ENCODE measurements at regions not wholly inside any gene's neighbourhood (a gene's known extent, or its start where the extent isn't known, plus 50 kb on each side); places are given as distances from the start of the nearest gene placed in this dataset.

DNA sequence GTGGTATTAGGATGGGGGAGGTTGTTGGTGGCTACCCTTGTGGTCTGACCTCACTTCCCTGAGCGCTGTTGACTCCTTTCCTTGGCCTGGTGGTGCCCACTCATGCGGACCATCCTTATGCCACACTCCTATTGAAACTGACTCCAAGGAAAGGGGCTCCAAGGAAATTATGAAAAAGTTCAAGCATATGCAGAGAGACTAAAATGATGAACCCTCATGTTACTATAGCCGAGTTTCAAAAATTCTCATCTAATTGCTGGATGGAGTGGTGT, 75.0 kb upstream of the CALM2 start:
- Histone ChIP-seq H3K36me3 (ENCODE audit: control insufficient read depth in 2 of 2, insufficient read depth in 2 of 2, low read length in 1 of 2) (no peaks in the 10 kb centered on the region), H3K4me1 (ENCODE audit: control insufficient read depth, insufficient read depth, low read length) (no peaks in the 10 kb centered on the region), H3K9ac (ENCODE audit: control insufficient read depth, insufficient read depth, low read length) (no peak overlapping the region), H3K4me3 (no peak overlapping the region), H3K4me2 (ENCODE audit: control insufficient read depth, insufficient read depth) (no peak overlapping the region), H3K27ac (ENCODE audit: control insufficient read depth, insufficient read depth) (no peak overlapping the region), H3K9me3 (replicated peaks; ENCODE audit: control insufficient read depth, insufficient read depth, low read length) (no peaks in the 10 kb centered on the region), H3K79me2 (ENCODE audit: control insufficient read depth, insufficient read depth, low read length) (no peaks in the 10 kb centered on the region), H4K20me1 (ENCODE audit: control insufficient read depth, insufficient read depth) (no peaks in the 10 kb centered on the region), H2AFZ (ENCODE audit: control insufficient read depth, low read depth, low read length) (no peak overlapping the region), H3K27me3 (replicated peaks in 1 of 2; ENCODE audit: control insufficient read depth in 2 of 2, insufficient read depth in 2 of 2, low read length in 1 of 2) (no peaks in the 10 kb centered on the region; a peak in 1 of 4 replicates)
- DNase-seq (ENCODE audit: low read depth, low spot score) (no peak), ATAC-seq (no peak), FAIRE-seq (no peak)
- RAD21 ChIA-PET (ENCODE audit: unreplicated experiment): no interaction called here
- BruUV-seq (replicated peaks): no TSS peak
- CTCF ChIA-PET: no interaction called here
- POLR2A ChIA-PET: interaction anchor here (0.6 kb wide), 1 partner anchor 77 kb away, joined by 3 read pairs; no protein-coding TSS in a partner anchor
- WGBS (ENCODE audit: insufficient coverage, insufficient replicate concordance, low lambda C conversion rate, missing lambda C conversion rate): 52% methylated on average over 3 of the region's 3 CpGs
- SMC1A ChIA-PET (ENCODE audit: uncharacterized antibody, unreplicated experiment): no interaction called here
- in situ Hi-C loops (cut with MboI) (no loop called here), intact Hi-C loops (cut with micrococcal nuclease; ENCODE audit: unreplicated experiment) (no loop called here)
- TF ChIP-seq KAT2A (conservative IDR thresholded peaks at IDR 0.05; ENCODE audit: control insufficient read depth, low read depth, low read length) (no peak), FOS (IDR thresholded peaks at IDR 0.05; ENCODE audit: borderline replicate concordance, extremely low read depth, insufficient read length) (no peak), MLLT1 (IDR thresholded peaks at IDR 0.05) (no peak), MEF2B (IDR thresholded peaks at IDR 0.05; ENCODE audit: partially characterized antibody, poor library complexity, severe bottlenecking) (no peak), SIN3A (IDR thresholded peaks at IDR 0.05; ENCODE audit: low read depth, low read length) (no peak), MYB (IDR thresholded peaks at IDR 0.05; ENCODE audit: borderline replicate concordance, low read depth, low read length) (no peak), NFYB (IDR thresholded peaks at IDR 0.05; ENCODE audit: insufficient read depth, low read depth, low read length) (no peak), NR2C2 (IDR thresholded peaks at IDR 0.05; ENCODE audit: borderline replicate concordance, control insufficient read depth, insufficient read length, low read depth) (no peak), CBX5 (IDR thresholded peaks at IDR 0.05; ENCODE audit: low read depth) (no peak), TARDBP (IDR thresholded peaks at IDR 0.05; ENCODE audit: borderline replicate concordance) (no peak), ZBTB33 (IDR thresholded peaks at IDR 0.05) (no peak)
- TF ChIP-seq, protein P1, sequence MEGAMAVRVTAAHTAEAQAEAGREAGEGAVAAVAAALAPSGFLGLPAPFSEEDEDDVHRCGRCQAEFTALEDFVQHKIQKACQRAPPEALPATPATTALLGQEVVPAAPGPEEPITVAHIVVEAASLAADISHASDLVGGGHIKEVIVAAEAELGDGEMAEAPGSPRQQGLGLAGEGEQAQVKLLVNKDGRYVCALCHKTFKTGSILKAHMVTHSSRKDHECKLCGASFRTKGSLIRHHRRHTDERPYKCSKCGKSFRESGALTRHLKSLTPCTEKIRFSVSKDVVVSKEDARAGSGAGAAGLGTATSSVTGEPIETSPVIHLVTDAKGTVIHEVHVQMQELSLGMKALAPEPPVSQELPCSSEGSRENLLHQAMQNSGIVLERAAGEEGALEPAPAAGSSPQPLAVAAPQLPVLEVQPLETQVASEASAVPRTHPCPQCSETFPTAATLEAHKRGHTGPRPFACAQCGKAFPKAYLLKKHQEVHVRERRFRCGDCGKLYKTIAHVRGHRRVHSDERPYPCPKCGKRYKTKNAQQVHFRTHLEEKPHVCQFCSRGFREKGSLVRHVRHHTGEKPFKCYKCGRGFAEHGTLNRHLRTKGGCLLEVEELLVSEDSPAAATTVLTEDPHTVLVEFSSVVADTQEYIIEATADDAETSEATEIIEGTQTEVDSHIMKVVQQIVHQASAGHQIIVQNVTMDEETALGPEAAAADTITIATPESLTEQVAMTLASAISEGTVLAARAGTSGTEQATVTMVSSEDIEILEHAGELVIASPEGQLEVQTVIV (IDR thresholded peaks at IDR 0.05; ENCODE audit: borderline replicate concordance, partially characterized antibody): no peak

Measured in GM12878 (cell line).